CD4-positive, alpha-beta memory T cell (primary cell): ENCODE measurements at regions not wholly inside any gene's neighbourhood (a gene's known extent, or its start where the extent isn't known, plus 50 kb on each side); places are given as distances from the start of the nearest gene placed in this dataset.

Experiments
- CTCF ChIA-PET: fragments of 350-600 bp; sonication (Branson Sonifier 250); formaldehyde crosslinking; loops from one replicate; lab custom pipeline; 2021; ENCODE audit warnings: inconsistent platforms; ENCODE audit not compliant: partially characterized antibody; lab: Charles Lee
- POLR2A ChIA-PET: fragments of 350-600 bp; sonication (Branson Sonifier 250); formaldehyde crosslinking; loops from one replicate; lab custom pipeline; 2021; ENCODE audit not compliant: partially characterized antibody; lab: Charles Lee
- DNase-seq, 5 donors: peaks; one replicate each; pipeline versions ENCODE4 v3.0.0 to v3.0.0-alpha.2; 2020 to 2022; ENCODE audit warnings: mixed read lengths in 1 of 5
- H3K27ac ChIP-seq: one replicate; pipeline ENCODE4 v1.7.0; 2013; ENCODE audit warnings: low read depth, low read length
- H3K27me3 ChIP-seq: 2 replicates; pipeline ENCODE4 v1.7.0; 2013; ENCODE audit warnings: mild to moderate bottlenecking, low read length, moderate library complexity; ENCODE audit not compliant: insufficient read depth
- H3K36me3 ChIP-seq: 2 replicates; pipeline ENCODE4 v1.7.0; 2013; ENCODE audit warnings: mild to moderate bottlenecking, low read length, moderate library complexity; ENCODE audit not compliant: insufficient read depth
- H3K4me1 ChIP-seq: 2 replicates; pipeline ENCODE4 v1.7.0; 2013; ENCODE audit warnings: mild to moderate bottlenecking, low read length, moderate library complexity; ENCODE audit not compliant: insufficient read depth
- H3K4me3 ChIP-seq, 2 donors: one replicate each; pipeline ENCODE4 v1.7.0; 2013; ENCODE audit warnings: low read length in 2 of 2, mild to moderate bottlenecking in 1 of 2
- H3K9me3 ChIP-seq, 2 donors: one replicate each; pipeline ENCODE4 v1.7.0; 2013; ENCODE audit warnings: low read length in 2 of 2, control low read depth in 1 of 2; ENCODE audit not compliant: control insufficient read depth in 1 of 2
- H3K27ac Mint-ChIP-seq, 7 donors: one replicate each; pipeline ENCODE4 v1.8.0; 2020 to 2021; ENCODE audit warnings: mixed read lengths in 7 of 7, mild to moderate bottlenecking in 6 of 7, inconsistent platforms in 3 of 7, moderate library complexity in 3 of 7
- H3K27me3 Mint-ChIP-seq, 2 donors: one replicate each; pipeline ENCODE4 v1.8.0; 2020 to 2021; ENCODE audit warnings: mixed read lengths in 2 of 2
- H3K36me3 Mint-ChIP-seq, 2 donors: one replicate each; pipeline ENCODE4 v1.8.0; 2020 to 2021; ENCODE audit warnings: mixed read lengths in 2 of 2, inconsistent platforms in 1 of 2, mild to moderate bottlenecking in 1 of 2
- H3K4me1 Mint-ChIP-seq, 4 donors: one replicate each; pipeline ENCODE4 v1.8.0; 2020 to 2021; ENCODE audit warnings: mixed read lengths in 4 of 4, mild to moderate bottlenecking in 1 of 4
- H3K4me3 Mint-ChIP-seq, 8 donors: one replicate each; pipeline ENCODE4 v1.8.0; 2020 to 2021; ENCODE audit warnings: mixed read lengths in 8 of 8, mild to moderate bottlenecking in 7 of 8, moderate library complexity in 6 of 8, inconsistent platforms in 3 of 8
- H3K9me3 Mint-ChIP-seq, 8 donors: one replicate each; pipeline ENCODE4 v1.8.0; 2020 to 2021; ENCODE audit warnings: mixed read lengths in 8 of 8, mild to moderate bottlenecking in 5 of 8, inconsistent platforms in 3 of 8, moderate library complexity in 1 of 8
- intact Hi-C: fragments of 100-400 bp; cut with micrococcal nuclease; formaldehyde crosslinking; loops from one replicate; pipeline ENCODE4 v1.15.1; 2023

DNA sequence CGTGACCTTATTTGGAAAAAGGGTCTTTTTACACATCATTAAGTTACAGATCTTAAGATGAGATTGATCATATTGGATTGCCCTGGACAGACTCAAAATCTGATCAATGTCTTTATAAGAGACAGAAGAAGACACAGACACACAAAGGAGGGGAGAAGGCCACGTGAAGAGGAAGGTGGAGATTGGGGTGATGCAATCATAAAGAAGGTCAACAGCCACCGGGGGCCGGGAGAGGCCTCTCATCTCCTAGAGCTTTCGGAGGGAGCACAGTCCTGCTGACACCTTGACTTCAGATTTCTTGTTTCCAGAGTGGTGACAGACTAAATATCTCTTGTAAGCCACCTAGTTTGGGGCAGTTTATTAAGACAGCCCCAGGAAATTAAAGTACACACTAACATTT lies 204.6 kb upstream of the CSF3R start:
- ChIA-PET CTCF (no interaction called here), POLR2A (no interaction called here)
- no peak overlapping the region for H3K27ac ChIP-seq
- Mint-ChIP-seq H3K9me3 (peaks cover 0 to 4% (median 0%) of the 10 kb centered on the region in 8 donors), H3K4me3 (no peak overlapping the region), H3K27ac (no peak overlapping the region), H3K4me1 (no peaks in the 10 kb centered on the region), H3K36me3 (no peaks in the 10 kb centered on the region), H3K27me3 (peaks cover 17 to 20% of the 10 kb centered on the region in 2 donors)
- intact Hi-C loops: no loop called here
- no peaks in the 10 kb centered on the region for H3K9me3 ChIP-seq
- H3K4me3 ChIP-seq: no peak overlapping the region
- DNase-seq: no peak
- no peaks in the 10 kb centered on the region for H3K27me3 ChIP-seq
- no peaks in the 10 kb centered on the region for H3K36me3 ChIP-seq
- H3K4me1 ChIP-seq: no peaks in the 10 kb centered on the region

GRCh38 chr1:36675931-36676562 lies 193.3 kb upstream of the CSF3R start:
- H3K9me3 Mint-ChIP-seq: no peaks in the 10 kb centered on the region
- Histone ChIP-seq H3K27me3 (peaks cover 5% of the 10 kb centered on the region), H3K36me3 (no peaks in the 10 kb centered on the region), H3K4me3 (no peak overlapping the region), H3K4me1 (no peaks in the 10 kb centered on the region), H3K27ac (no peak overlapping the region), H3K9me3 (no peaks in the 10 kb centered on the region)
- no peaks in the 10 kb centered on the region for H3K36me3 Mint-ChIP-seq
- H3K27me3 Mint-ChIP-seq: peaks cover 1 to 20% of the 10 kb centered on the region in 2 donors
- H3K4me1 Mint-ChIP-seq: no peaks in the 10 kb centered on the region
- DNase-seq: no peak
- CTCF ChIA-PET: interaction anchor here (1.3 kb wide), 1 partner anchor 25 kb away, joined by 3 read pairs; no protein-coding TSS in a partner anchor
- H3K4me3 Mint-ChIP-seq: no peak overlapping the region
- intact Hi-C loops: no loop called here
- POLR2A ChIA-PET: no interaction called here
- no peak overlapping the region for H3K27ac Mint-ChIP-seq

DNA sequence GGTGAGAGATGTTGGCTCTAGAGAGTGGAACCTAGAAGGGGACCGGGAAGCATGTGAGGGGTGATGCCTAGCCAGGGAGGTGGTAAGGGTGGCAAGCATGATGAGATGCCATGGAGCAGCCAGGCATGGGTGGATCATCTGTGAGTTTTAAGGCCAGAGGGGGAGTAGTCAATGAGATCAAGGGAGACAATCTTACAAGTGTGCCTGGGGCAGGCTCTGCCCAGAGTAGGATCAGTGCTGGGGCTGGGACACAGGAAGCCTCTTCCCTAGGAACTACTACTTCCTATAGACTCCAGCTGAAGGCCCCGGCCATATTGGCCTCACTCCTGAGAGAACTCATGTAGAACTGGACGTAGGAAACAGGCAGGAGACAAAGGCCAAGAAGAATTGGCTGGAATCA lies 192.4 kb upstream of the CSF3R start:
- Histone ChIP-seq H3K27ac (no peak overlapping the region), H3K9me3 (no peaks in the 10 kb centered on the region), H3K4me1 (no peaks in the 10 kb centered on the region), H3K4me3 (no peak overlapping the region), H3K36me3 (no peaks in the 10 kb centered on the region), H3K27me3 (peaks cover 5% of the 10 kb centered on the region)
- Mint-ChIP-seq H3K4me1 (no peaks in the 10 kb centered on the region), H3K27ac (no peak overlapping the region), H3K36me3 (no peaks in the 10 kb centered on the region), H3K4me3 (no peak overlapping the region), H3K27me3 (peaks cover 6 to 22% of the 10 kb centered on the region in 2 donors), H3K9me3 (no peaks in the 10 kb centered on the region)
- CTCF ChIA-PET: no interaction called here
- intact Hi-C loops: no loop called here
- POLR2A ChIA-PET: no interaction called here
- no peak for DNase-seq

- no peaks in the 10 kb centered on the region for H3K36me3 Mint-ChIP-seq
- ChIA-PET CTCF (no interaction called here), POLR2A (no interaction called here)
- peaks cover 5% of the 10 kb centered on the region for H3K27me3 ChIP-seq
- H3K4me1 Mint-ChIP-seq: no peaks in the 10 kb centered on the region
- H3K4me1 ChIP-seq: no peaks in the 10 kb centered on the region
- H3K4me3 Mint-ChIP-seq: no peak overlapping the region
- intact Hi-C loops: no loop called here
- H3K36me3 ChIP-seq: no peaks in the 10 kb centered on the region
- H3K4me3 ChIP-seq: no peak overlapping the region
- H3K27ac ChIP-seq: no peak overlapping the region
- H3K9me3 ChIP-seq: no peaks in the 10 kb centered on the region
- H3K9me3 Mint-ChIP-seq: no peaks in the 10 kb centered on the region
- no peak overlapping the region for H3K27ac Mint-ChIP-seq
- no peak for DNase-seq
- H3K27me3 Mint-ChIP-seq: peaks cover 11 to 25% of the 10 kb centered on the region in 2 donors
Observed at GRCh38 chr1:36673202-36673601, 190.5 kb upstream of the CSF3R start.

GRCh38 chr1:36669262-36669661 lies 186.5 kb upstream of the CSF3R start:
- Mint-ChIP-seq H3K9me3 (no peaks in the 10 kb centered on the region), H3K27ac (no peak overlapping the region), H3K36me3 (no peaks in the 10 kb centered on the region), H3K4me1 (peaks cover 0 to 3% (median under 1%) of the 10 kb centered on the region in 4 donors), H3K27me3 (peaks cover 17 to 19% of the 10 kb centered on the region in 2 donors), H3K4me3 (no peak overlapping the region)
- no peak overlapping the region for H3K27ac ChIP-seq
- CTCF ChIA-PET: no interaction called here
- intact Hi-C loops: no loop called here
- H3K27me3 ChIP-seq: peaks cover 5% of the 10 kb centered on the region
- H3K9me3 ChIP-seq: no peaks in the 10 kb centered on the region
- POLR2A ChIA-PET: no interaction called here
- H3K36me3 ChIP-seq: no peaks in the 10 kb centered on the region
- H3K4me1 ChIP-seq: no peaks in the 10 kb centered on the region
- no peak for DNase-seq
- no peak overlapping the region for H3K4me3 ChIP-seq

- no peaks in the 10 kb centered on the region for H3K4me1 ChIP-seq
- H3K36me3 ChIP-seq: no peaks in the 10 kb centered on the region
- CTCF ChIA-PET: no interaction called here
- POLR2A ChIA-PET: no interaction called here
- DNase-seq: no peak
- H3K4me3 ChIP-seq: no peak overlapping the region
- Mint-ChIP-seq H3K4me1 (peaks cover 0 to 3% (median under 1%) of the 10 kb centered on the region in 4 donors), H3K27ac (no peak overlapping the region), H3K36me3 (no peaks in the 10 kb centered on the region), H3K4me3 (no peak overlapping the region), H3K9me3 (no peaks in the 10 kb centered on the region), H3K27me3 (peaks cover 20 to 21% of the 10 kb centered on the region in 2 donors)
- peaks cover 4% of the 10 kb centered on the region for H3K27me3 ChIP-seq
- intact Hi-C loops: no loop called here
- H3K9me3 ChIP-seq: no peaks in the 10 kb centered on the region
- H3K27ac ChIP-seq: no peak overlapping the region
Observed at GRCh38 chr1:36667836-36668235, 185.1 kb upstream of the CSF3R start.

DNA sequence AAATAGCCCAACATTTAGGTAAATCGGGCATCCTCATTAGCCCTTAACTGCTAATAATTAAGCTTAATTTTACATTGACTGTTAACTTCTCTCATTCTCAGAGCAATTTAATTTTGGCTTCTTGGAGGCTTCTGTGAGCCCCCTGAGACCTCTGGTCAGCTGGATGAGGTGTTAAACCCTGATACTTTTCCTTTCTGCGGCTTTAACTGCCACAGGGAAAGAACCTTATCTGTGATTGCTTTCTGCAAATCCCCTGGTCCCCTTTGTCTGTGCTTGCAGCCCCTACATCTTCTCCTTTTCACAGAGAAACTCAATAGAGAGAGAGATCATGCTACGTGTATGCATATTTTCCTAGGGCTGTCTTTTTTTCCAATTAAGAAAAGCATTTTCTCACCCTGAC lies 184.5 kb upstream of the CSF3R start:
- Histone ChIP-seq H3K4me1 (no peaks in the 10 kb centered on the region), H3K4me3 (no peak overlapping the region), H3K36me3 (no peaks in the 10 kb centered on the region), H3K27ac (no peak overlapping the region), H3K9me3 (no peaks in the 10 kb centered on the region), H3K27me3 (no peaks in the 10 kb centered on the region)
- Mint-ChIP-seq H3K4me1 (peaks cover 0 to 3% (median under 1%) of the 10 kb centered on the region in 4 donors), H3K9me3 (no peaks in the 10 kb centered on the region), H3K27me3 (peaks cover 20 to 21% of the 10 kb centered on the region in 2 donors), H3K4me3 (no peak overlapping the region), H3K36me3 (no peaks in the 10 kb centered on the region), H3K27ac (no peak overlapping the region)
- CTCF ChIA-PET: no interaction called here
- DNase-seq: no peak
- intact Hi-C loops: no loop called here
- POLR2A ChIA-PET: no interaction called here
